GM23338 (cell line): ENCODE measurements at regions not wholly inside any gene's neighbourhood (a gene's known extent, or its start where the extent isn't known, plus 50 kb on each side); places are given as distances from the start of the nearest gene placed in this dataset.

Source experiments
- ATAC-seq: fragments of 200-7000 bp; cut with Tn5 transposase; 3 replicates; pipeline ENCODE4 v1.9.1; 2020
- DNase-seq: peaks from one replicate; pipeline ENCODE4 v3.0.0-alpha.2; 2015; ENCODE audit warnings: low spot score
- H2AFZ ChIP-seq: fragments of 200-600 bp; sonication (generic); 2 replicates; pipeline ENCODE4 v1.8.0; 2016; ENCODE audit warnings: antibody characterized with exemption, mild to moderate bottlenecking, moderate library complexity
- H3F3A ChIP-seq: fragments of 200-600 bp; sonication (generic); replicated peaks from 2 replicates; pipeline ENCODE4 v1.8.0; 2017; ENCODE audit warnings: antibody characterized with exemption, mixed run types, low read depth
- H3K27ac ChIP-seq: fragments of 200-600 bp; sonication (generic); 2 replicates; pipeline ENCODE4 v1.6.1; 2016; ENCODE audit warnings: low read depth
- H3K27me3 ChIP-seq: fragments of 200-600 bp; sonication (generic); 2 replicates; pipeline ENCODE4 v1.8.0; 2016; ENCODE audit warnings: mild to moderate bottlenecking, mixed run types, moderate library complexity; ENCODE audit not compliant: insufficient read depth
- H3K36me3 ChIP-seq: fragments of 200-600 bp; sonication (generic); 2 replicates; pipeline ENCODE4 v1.8.0; 2016; ENCODE audit warnings: mild to moderate bottlenecking; ENCODE audit not compliant: insufficient read depth
- H3K4me1 ChIP-seq: fragments of 200-600 bp; sonication (generic); 2 replicates; pipeline ENCODE4 v1.8.0; 2016; ENCODE audit warnings: mild to moderate bottlenecking, moderate library complexity; ENCODE audit not compliant: insufficient read depth
- H3K4me2 ChIP-seq: fragments of 200-600 bp; sonication (generic); 2 replicates; pipeline ENCODE4 v1.7.1; 2017; ENCODE audit warnings: mixed run types
- H3K4me3 ChIP-seq: fragments of 200-600 bp; sonication (generic); 2 replicates; pipeline ENCODE4 v1.6.1; 2016; ENCODE audit warnings: mixed run types
- H3K79me2 ChIP-seq: fragments of 200-600 bp; sonication (generic); replicated peaks from 2 replicates; pipeline ENCODE4 v1.8.0; 2017; ENCODE audit warnings: mild to moderate bottlenecking; ENCODE audit not compliant: insufficient read depth
- H3K9me2 ChIP-seq: fragments of 200-600 bp; sonication (generic); 2 replicates; pipeline ENCODE4 v1.8.0; 2017; ENCODE audit not compliant: insufficient read depth
- H4K20me1 ChIP-seq: fragments of 200-600 bp; sonication (generic); replicated peaks from 2 replicates; pipeline ENCODE4 v1.8.0; 2017; ENCODE audit warnings: mild to moderate bottlenecking; ENCODE audit not compliant: insufficient read depth
- H3K27ac Mint-ChIP-seq: 2 replicates; pipeline ENCODE4 v1.8.0; 2020; ENCODE audit warnings: inconsistent platforms, mild to moderate bottlenecking, moderate library complexity, mixed read lengths
- H3K27me3 Mint-ChIP-seq: 3 replicates; pipeline ENCODE4 v1.8.0; 2022; ENCODE audit warnings: low read depth, mild to moderate bottlenecking, moderate library complexity, mixed read lengths, inconsistent platforms; ENCODE audit not compliant: insufficient read depth, poor library complexity
- H3K36me3 Mint-ChIP-seq: 3 replicates; pipeline ENCODE4 v1.8.0; 2021; ENCODE audit warnings: low read depth, mild to moderate bottlenecking, inconsistent platforms, moderate library complexity, mixed read lengths
- H3K4me1 Mint-ChIP-seq: 3 replicates; pipeline ENCODE4 v1.8.0; 2020; ENCODE audit warnings: mild to moderate bottlenecking, inconsistent platforms, mixed read lengths
- H3K4me3 Mint-ChIP-seq: 3 replicates; pipeline ENCODE4 v1.8.0; 2021; ENCODE audit warnings: moderate library complexity, mild to moderate bottlenecking, inconsistent platforms, mixed read lengths
- H3K9me3 Mint-ChIP-seq: 3 replicates; pipeline ENCODE4 v1.8.0; 2020; ENCODE audit warnings: moderate library complexity, mild to moderate bottlenecking, inconsistent platforms, mixed read lengths
- CREB1 ChIP-seq: fragments of 250-450 bp; sonication (Bioruptor Pico); IDR thresholded peaks from 2 replicates; pipeline ENCODE4 v1.5.0; 2020; ENCODE audit warnings: low read depth, mild to moderate bottlenecking, moderate library complexity
- CTCF ChIP-seq, 2 experiments: fragments of 200-600 bp in 1 of 2; sonication (generic) in 1 of 2; conservative IDR thresholded peaks; 2 replicates each; pipeline versions ENCODE4 v1.5.1 to v1.6.1; 2016 to 2017; ENCODE audit warnings: antibody characterized with exemption in 2 of 2, low read depth in 2 of 2, mild to moderate bottlenecking in 2 of 2, moderate library complexity in 1 of 2
- EZH2 ChIP-seq: fragments of 200-600 bp; sonication (generic); IDR thresholded peaks from one replicate; pipeline ENCODE4 v1.8.0; 2017; ENCODE audit warnings: antibody characterized with exemption, mild to moderate bottlenecking, low read depth; ENCODE audit not compliant: unreplicated experiment
- EZH2phosphoT487 ChIP-seq: fragments of 200-600 bp; sonication (generic); IDR thresholded peaks from one replicate; pipeline ENCODE4 v1.8.1; 2018; ENCODE audit warnings: antibody characterized with exemption; ENCODE audit not compliant: unreplicated experiment
- NANOG ChIP-seq: IDR thresholded peaks from 2 replicates; pipeline ENCODE4 v1.6.1; 2016; ENCODE audit warnings: antibody characterized with exemption, borderline replicate concordance
- STAT1 ChIP-seq: IDR thresholded peaks from one replicate; pipeline ENCODE4 v1.6.1; 2016; ENCODE audit warnings: antibody characterized with exemption; ENCODE audit not compliant: unreplicated experiment
- ZNF114 ChIP-seq: fragments of 250-450 bp; sonication (Bioruptor Pico); IDR thresholded peaks from 2 replicates; pipeline ENCODE4 v1.5.0; 2020; ENCODE audit warnings: mild to moderate bottlenecking, moderate library complexity
- ZNF331 ChIP-seq: fragments of 250-450 bp; sonication (Bioruptor Pico); IDR thresholded peaks from 2 replicates; pipeline ENCODE4 v1.5.0; 2020; ENCODE audit warnings: low read depth, mild to moderate bottlenecking, moderate library complexity
- TF ChIP-seq, protein P1 (sequence below): fragments of 250-450 bp; sonication (Bioruptor Pico); IDR thresholded peaks from 2 replicates; pipeline ENCODE4 v1.5.0; 2020; ENCODE audit warnings: mild to moderate bottlenecking, moderate library complexity

- ATAC-seq (no peak; the same call in 2 of the 3 replicates), DNase-seq (peak; percentile 62)
- Mint-ChIP-seq H3K9me3 (peaks cover 8% of the 10 kb centered on the region; the same call in 1 of the 3 replicates), H3K4me1 (no peaks in the 10 kb centered on the region; the same call in 2 of the 3 replicates), H3K27ac (no peak overlapping the region), H3K36me3 (no peaks in the 10 kb centered on the region; the same call in 2 of the 3 replicates), H3K4me3 (no peak overlapping the region), H3K27me3 (peaks cover 4% of the 10 kb centered on the region)
- Histone ChIP-seq H3K36me3 (no peaks in the 10 kb centered on the region), H3K4me2 (no peak overlapping the region), H3F3A (no peaks in the 10 kb centered on the region), H2AFZ (no peak overlapping the region), H3K79me2 (no peaks in the 10 kb centered on the region), H3K4me1 (no peaks in the 10 kb centered on the region), H3K27me3 (peaks cover 4% of the 10 kb centered on the region; the same call in 1 of the 2 replicates), H4K20me1 (no peaks in the 10 kb centered on the region), H3K4me3 (no peak overlapping the region), H3K9me2 (0 out of 2 replicates have a peak, but pooled peaks cover 12% of the 10 kb centered on the region), H3K27ac (no peak overlapping the region)
- TF ChIP-seq ZNF331 (CRISPR knock-in tag) = no peak
- TF ChIP-seq ZNF114 (CRISPR knock-in tag) = no peak
These were observed 108.0 kb upstream of the SYN3 start for GRCh38 chr22:33166206-33166605.

GRCh38 chr22:33163815-33164214 lies 105.6 kb upstream of the SYN3 start:
- no peak for DNase-seq
- no peaks in the 10 kb centered on the region for H4K20me1 ChIP-seq
- TF ChIP-seq EZH2phosphoT487 (no peak), CREB1 (CRISPR knock-in tag) (no peak), CTCF (conservative IDR thresholded peaks at IDR 0.05; ENCODE audit: low read depth in 2 of 2) (peak in 1 of 2 experiments; percentile 18; a peak in 1 of 4 replicates)
- no peaks in the 10 kb centered on the region; the same call in 2 of the 3 replicates for H3K4me1 Mint-ChIP-seq
- H3K79me2 ChIP-seq = no peaks in the 10 kb centered on the region
- no peak overlapping the region for H3K27ac ChIP-seq
- ATAC-seq = no peak
- H3K27me3 ChIP-seq = peaks cover 4% of the 10 kb centered on the region; the same call in 1 of the 2 replicates
- H3K27ac Mint-ChIP-seq = no peak overlapping the region
- no peak overlapping the region for H3K4me2 ChIP-seq
- H3K36me3 ChIP-seq = no peaks in the 10 kb centered on the region
- H3K9me3 Mint-ChIP-seq = no peaks in the 10 kb centered on the region
- no peaks in the 10 kb centered on the region for H3K36me3 Mint-ChIP-seq
- peaks cover 4% of the 10 kb centered on the region for H3K27me3 Mint-ChIP-seq
- no peaks in the 10 kb centered on the region for H3K4me1 ChIP-seq
- no peak overlapping the region for H3K4me3 Mint-ChIP-seq
- no peak overlapping the region for H3K4me3 ChIP-seq
- H3F3A ChIP-seq = no peaks in the 10 kb centered on the region
- 0 out of 2 replicates have a peak, but pooled peaks cover 9% of the 10 kb centered on the region for H3K9me2 ChIP-seq
- no peak overlapping the region for H2AFZ ChIP-seq

GRCh38 chr22:33162196-33162595 lies 104.0 kb upstream of the SYN3 start:
- Histone ChIP-seq H2AFZ (no peak overlapping the region), H3K27me3 (peaks cover 4% of the 10 kb centered on the region; the same call in 1 of the 2 replicates), H3K4me1 (no peaks in the 10 kb centered on the region), H3K4me3 (no peak overlapping the region), H3K4me2 (no peak overlapping the region), H3K36me3 (no peaks in the 10 kb centered on the region), H3K9me2 (0 out of 2 replicates have a peak, but pooled peaks cover 9% of the 10 kb centered on the region), H3F3A (no peaks in the 10 kb centered on the region), H4K20me1 (no peaks in the 10 kb centered on the region), H3K27ac (no peak overlapping the region), H3K79me2 (no peaks in the 10 kb centered on the region)
- H3K27me3 Mint-ChIP-seq = peaks cover 4% of the 10 kb centered on the region
- ATAC-seq (no peak), DNase-seq (no peak)
- no peak overlapping the region for H3K27ac Mint-ChIP-seq
- H3K4me3 Mint-ChIP-seq = no peak overlapping the region
- H3K36me3 Mint-ChIP-seq = no peaks in the 10 kb centered on the region
- no peaks in the 10 kb centered on the region; the same call in 2 of the 3 replicates for H3K4me1 Mint-ChIP-seq
- no peaks in the 10 kb centered on the region for H3K9me3 Mint-ChIP-seq
- TF ChIP-seq EZH2 (no peak), NANOG (no peak), CREB1 (CRISPR knock-in tag) (no peak), STAT1 (no peak)
- TF ChIP-seq, protein P1, sequence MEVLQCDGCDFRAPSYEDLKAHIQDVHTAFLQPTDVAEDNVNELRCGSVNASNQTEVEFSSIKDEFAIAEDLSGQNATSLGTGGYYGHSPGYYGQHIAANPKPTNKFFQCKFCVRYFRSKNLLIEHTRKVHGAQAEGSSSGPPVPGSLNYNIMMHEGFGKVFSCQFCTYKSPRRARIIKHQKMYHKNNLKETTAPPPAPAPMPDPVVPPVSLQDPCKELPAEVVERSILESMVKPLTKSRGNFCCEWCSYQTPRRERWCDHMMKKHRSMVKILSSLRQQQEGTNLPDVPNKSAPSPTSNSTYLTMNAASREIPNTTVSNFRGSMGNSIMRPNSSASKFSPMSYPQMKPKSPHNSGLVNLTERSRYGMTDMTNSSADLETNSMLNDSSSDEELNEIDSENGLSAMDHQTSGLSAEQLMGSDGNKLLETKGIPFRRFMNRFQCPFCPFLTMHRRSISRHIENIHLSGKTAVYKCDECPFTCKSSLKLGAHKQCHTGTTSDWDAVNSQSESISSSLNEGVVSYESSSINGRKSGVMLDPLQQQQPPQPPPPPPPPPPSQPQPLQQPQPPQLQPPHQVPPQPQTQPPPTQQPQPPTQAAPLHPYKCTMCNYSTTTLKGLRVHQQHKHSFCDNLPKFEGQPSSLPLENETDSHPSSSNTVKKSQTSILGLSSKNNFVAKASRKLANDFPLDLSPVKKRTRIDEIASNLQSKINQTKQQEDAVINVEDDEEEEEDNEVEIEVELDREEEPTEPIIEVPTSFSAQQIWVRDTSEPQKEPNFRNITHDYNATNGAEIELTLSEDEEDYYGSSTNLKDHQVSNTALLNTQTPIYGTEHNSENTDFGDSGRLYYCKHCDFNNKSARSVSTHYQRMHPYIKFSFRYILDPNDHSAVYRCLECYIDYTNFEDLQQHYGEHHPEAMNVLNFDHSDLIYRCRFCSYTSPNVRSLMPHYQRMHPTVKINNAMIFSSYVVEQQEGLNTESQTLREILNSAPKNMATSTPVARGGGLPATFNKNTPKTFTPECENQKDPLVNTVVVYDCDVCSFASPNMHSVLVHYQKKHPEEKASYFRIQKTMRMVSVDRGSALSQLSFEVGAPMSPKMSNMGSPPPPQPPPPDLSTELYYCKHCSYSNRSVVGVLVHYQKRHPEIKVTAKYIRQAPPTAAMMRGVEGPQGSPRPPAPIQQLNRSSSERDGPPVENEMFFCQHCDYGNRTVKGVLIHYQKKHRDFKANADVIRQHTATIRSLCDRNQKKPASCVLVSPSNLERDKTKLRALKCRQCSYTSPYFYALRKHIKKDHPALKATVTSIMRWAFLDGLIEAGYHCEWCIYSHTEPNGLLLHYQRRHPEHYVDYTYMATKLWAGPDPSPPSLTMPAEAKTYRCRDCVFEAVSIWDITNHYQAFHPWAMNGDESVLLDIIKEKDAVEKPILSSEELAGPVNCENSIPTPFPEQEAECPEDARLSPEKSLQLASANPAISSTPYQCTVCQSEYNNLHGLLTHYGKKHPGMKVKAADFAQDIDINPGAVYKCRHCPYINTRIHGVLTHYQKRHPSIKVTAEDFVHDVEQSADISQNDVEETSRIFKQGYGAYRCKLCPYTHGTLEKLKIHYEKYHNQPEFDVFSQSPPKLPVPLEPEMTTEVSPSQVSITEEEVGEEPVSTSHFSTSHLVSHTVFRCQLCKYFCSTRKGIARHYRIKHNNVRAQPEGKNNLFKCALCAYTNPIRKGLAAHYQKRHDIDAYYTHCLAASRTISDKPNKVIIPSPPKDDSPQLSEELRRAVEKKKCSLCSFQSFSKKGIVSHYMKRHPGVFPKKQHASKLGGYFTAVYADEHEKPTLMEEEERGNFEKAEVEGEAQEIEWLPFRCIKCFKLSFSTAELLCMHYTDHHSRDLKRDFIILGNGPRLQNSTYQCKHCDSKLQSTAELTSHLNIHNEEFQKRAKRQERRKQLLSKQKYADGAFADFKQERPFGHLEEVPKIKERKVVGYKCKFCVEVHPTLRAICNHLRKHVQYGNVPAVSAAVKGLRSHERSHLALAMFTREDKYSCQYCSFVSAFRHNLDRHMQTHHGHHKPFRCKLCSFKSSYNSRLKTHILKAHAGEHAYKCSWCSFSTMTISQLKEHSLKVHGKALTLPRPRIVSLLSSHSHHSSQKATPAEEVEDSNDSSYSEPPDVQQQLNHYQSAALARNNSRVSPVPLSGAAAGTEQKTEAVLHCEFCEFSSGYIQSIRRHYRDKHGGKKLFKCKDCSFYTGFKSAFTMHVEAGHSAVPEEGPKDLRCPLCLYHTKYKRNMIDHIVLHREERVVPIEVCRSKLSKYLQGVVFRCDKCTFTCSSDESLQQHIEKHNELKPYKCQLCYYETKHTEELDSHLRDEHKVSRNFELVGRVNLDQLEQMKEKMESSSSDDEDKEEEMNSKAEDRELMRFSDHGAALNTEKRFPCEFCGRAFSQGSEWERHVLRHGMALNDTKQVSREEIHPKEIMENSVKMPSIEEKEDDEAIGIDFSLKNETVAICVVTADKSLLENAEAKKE (CRISPR knock-in tag) = no peak
